Hepatocyte (in vitro differentiated cells): ENCODE measurements at regions not wholly inside any gene's neighbourhood (a gene's known extent, or its start where the extent isn't known, plus 50 kb on each side); places are given as distances from the start of the nearest gene placed in this dataset.

Experiments used
- DNase-seq: peaks from one replicate; pipeline ENCODE4 v3.0.0-alpha.2; 2016; ENCODE audit warnings: low spot score
- H2AFZ ChIP-seq: fragments of 200-600 bp; sonication (generic); 2 replicates; pipeline ENCODE4 v1.6.0; 2016; ENCODE audit warnings: antibody characterized with exemption, mild to moderate bottlenecking
- H3K27ac ChIP-seq: fragments of 200-600 bp; sonication (generic); 2 replicates; pipeline ENCODE4 v1.5.1; 2016; ENCODE audit warnings: mild to moderate bottlenecking
- H3K27me3 ChIP-seq: fragments of 200-600 bp; sonication (generic); 2 replicates; pipeline ENCODE4 v1.6.1; 2016
- H3K36me3 ChIP-seq: fragments of 200-600 bp; sonication (generic); replicated peaks from 2 replicates; pipeline ENCODE4 v1.5.1; 2016; ENCODE audit warnings: low read depth; ENCODE audit not compliant: insufficient read depth
- H3K4me1 ChIP-seq: fragments of 200-600 bp; sonication (generic); 2 replicates; pipeline ENCODE4 v1.5.1; 2016; ENCODE audit warnings: mild to moderate bottlenecking, moderate library complexity; ENCODE audit not compliant: insufficient read depth
- H3K4me2 ChIP-seq: fragments of 200-600 bp; sonication (generic); 2 replicates; pipeline ENCODE4 v1.6.0; 2016
- H3K4me3 ChIP-seq: fragments of 200-600 bp; sonication (generic); 2 replicates; pipeline ENCODE4 v1.5.1; 2016; ENCODE audit warnings: mild to moderate bottlenecking
- H3K79me2 ChIP-seq: fragments of 200-600 bp; sonication (generic); 2 replicates; pipeline ENCODE4 v1.6.0; 2017; ENCODE audit warnings: mild to moderate bottlenecking
- H3K9me2 ChIP-seq: fragments of 200-600 bp; sonication (generic); replicated peaks from 2 replicates; pipeline ENCODE4 v1.6.0; 2017; ENCODE audit warnings: mild to moderate bottlenecking; ENCODE audit not compliant: insufficient read depth
- H3K9me3 ChIP-seq: fragments of 200-600 bp; sonication (generic); 2 replicates; pipeline ENCODE4 v1.5.1; 2016; ENCODE audit warnings: low read depth, mild to moderate bottlenecking
- H4K20me1 ChIP-seq: fragments of 200-600 bp; sonication (generic); 2 replicates; pipeline ENCODE4 v1.6.0; 2016; ENCODE audit warnings: mild to moderate bottlenecking; ENCODE audit not compliant: insufficient read depth, poor library complexity, severe bottlenecking
- EZH2 ChIP-seq: fragments of 200-600 bp; sonication (generic); IDR thresholded peaks from 2 replicates; pipeline ENCODE4 v1.6.1; 2016; ENCODE audit warnings: antibody characterized with exemption, mild to moderate bottlenecking, borderline replicate concordance
- EZH2phosphoT487 ChIP-seq: fragments of 200-600 bp; sonication (generic); IDR thresholded peaks from one replicate; pipeline ENCODE4 v1.6.1; 2018; ENCODE audit warnings: antibody characterized with exemption, mild to moderate bottlenecking, low read depth, moderate library complexity; ENCODE audit not compliant: unreplicated experiment, severe bottlenecking
- WGBS: methylation state at CpG from one replicate; pipeline ENCODE4 v1.1.6; 2016; ENCODE audit warnings: low lambda C conversion rate; ENCODE audit errors: missing lambda C conversion rate; 5-methylcytosine and 5-hydroxymethylcytosine counted together
- TF ChIP-seq, protein P1 (sequence below): fragments of 200-600 bp; sonication (generic); IDR thresholded peaks from 2 replicates; pipeline ENCODE4 v1.5.1; 2016; ENCODE audit warnings: antibody characterized with exemption, mild to moderate bottlenecking; ENCODE audit not compliant: poor library complexity

DNA sequence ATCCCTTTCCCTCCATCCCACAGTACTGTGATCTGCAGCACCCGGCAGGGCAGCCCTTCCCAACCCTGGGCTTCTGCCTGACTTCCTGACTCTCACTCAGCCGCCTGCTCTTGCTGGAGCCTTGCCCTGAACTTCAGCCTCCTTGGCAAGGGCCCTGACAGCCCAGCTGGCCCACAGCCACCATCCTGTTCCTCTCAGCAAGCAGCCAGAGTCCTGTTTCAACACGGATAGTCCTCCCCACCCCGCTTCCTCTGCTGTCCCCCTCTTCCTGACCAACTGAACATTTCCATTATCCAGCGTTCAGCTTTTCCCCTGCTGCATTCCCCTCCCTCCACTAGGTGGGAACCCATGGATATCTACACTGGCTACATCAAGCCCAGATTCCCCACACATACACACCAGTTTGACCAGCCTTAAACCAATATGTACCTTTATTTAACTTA is 74.0 kb upstream of the MDM1 start:
- H4K20me1 ChIP-seq = no peaks in the 10 kb centered on the region
- H3K79me2 ChIP-seq = no peaks in the 10 kb centered on the region
- 35% methylated on average over 5 of the region's 5 CpGs for WGBS
- peaks cover 11% of the 10 kb centered on the region for H3K4me1 ChIP-seq
- no peaks in the 10 kb centered on the region for H3K27me3 ChIP-seq
- DNase-seq = peak; percentile 59
- H3K4me2 ChIP-seq = no peak overlapping the region
- no peaks in the 10 kb centered on the region for H3K9me2 ChIP-seq
- no peak overlapping the region for H3K4me3 ChIP-seq
- no peaks in the 10 kb centered on the region for H3K9me3 ChIP-seq
- H3K27ac ChIP-seq = no peak overlapping the region
- no peaks in the 10 kb centered on the region for H3K36me3 ChIP-seq
- no peak for TF ChIP-seq EZH2phosphoT487
- TF ChIP-seq, protein P1, sequence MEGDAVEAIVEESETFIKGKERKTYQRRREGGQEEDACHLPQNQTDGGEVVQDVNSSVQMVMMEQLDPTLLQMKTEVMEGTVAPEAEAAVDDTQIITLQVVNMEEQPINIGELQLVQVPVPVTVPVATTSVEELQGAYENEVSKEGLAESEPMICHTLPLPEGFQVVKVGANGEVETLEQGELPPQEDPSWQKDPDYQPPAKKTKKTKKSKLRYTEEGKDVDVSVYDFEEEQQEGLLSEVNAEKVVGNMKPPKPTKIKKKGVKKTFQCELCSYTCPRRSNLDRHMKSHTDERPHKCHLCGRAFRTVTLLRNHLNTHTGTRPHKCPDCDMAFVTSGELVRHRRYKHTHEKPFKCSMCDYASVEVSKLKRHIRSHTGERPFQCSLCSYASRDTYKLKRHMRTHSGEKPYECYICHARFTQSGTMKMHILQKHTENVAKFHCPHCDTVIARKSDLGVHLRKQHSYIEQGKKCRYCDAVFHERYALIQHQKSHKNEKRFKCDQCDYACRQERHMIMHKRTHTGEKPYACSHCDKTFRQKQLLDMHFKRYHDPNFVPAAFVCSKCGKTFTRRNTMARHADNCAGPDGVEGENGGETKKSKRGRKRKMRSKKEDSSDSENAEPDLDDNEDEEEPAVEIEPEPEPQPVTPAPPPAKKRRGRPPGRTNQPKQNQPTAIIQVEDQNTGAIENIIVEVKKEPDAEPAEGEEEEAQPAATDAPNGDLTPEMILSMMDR = peak; percentile 30
- no peak for TF ChIP-seq EZH2
- H2AFZ ChIP-seq = no peak overlapping the region

DNA sequence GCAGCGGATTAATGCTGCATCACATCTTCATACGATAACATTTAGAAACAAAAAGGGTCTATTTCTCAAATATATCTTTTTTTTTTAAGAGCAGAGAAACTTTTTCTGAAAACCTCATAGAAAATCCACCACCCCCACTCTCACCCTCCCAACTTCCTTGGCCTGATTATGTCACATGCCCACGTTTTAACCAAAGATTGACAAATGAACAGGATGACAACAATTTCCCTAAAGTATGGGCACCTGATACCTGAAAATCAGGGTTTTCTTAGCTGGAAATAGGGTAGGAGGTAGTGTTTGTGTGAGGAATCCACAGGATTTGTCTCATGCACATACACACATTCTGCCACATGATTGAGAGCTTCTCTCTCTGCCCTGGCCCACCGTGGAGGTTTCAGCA is 74.7 kb upstream of the MDM1 start:
- Histone ChIP-seq H3K4me3 (no peak overlapping the region), H3K9me3 (no peaks in the 10 kb centered on the region), H3K27ac (no peak overlapping the region), H3K27me3 (no peaks in the 10 kb centered on the region), H3K4me1 (peaks cover 11% of the 10 kb centered on the region), H3K79me2 (no peaks in the 10 kb centered on the region), H3K4me2 (no peak overlapping the region), H3K36me3 (no peaks in the 10 kb centered on the region), H4K20me1 (no peaks in the 10 kb centered on the region), H3K9me2 (no peaks in the 10 kb centered on the region), H2AFZ (no peak overlapping the region)
- DNase-seq = no peak
- no peak for TF ChIP-seq EZH2
- TF ChIP-seq, protein P1 = no peak
- TF ChIP-seq EZH2phosphoT487 = no peak
- WGBS = 82% methylated on average over 4 of the region's 4 CpGs

DNA sequence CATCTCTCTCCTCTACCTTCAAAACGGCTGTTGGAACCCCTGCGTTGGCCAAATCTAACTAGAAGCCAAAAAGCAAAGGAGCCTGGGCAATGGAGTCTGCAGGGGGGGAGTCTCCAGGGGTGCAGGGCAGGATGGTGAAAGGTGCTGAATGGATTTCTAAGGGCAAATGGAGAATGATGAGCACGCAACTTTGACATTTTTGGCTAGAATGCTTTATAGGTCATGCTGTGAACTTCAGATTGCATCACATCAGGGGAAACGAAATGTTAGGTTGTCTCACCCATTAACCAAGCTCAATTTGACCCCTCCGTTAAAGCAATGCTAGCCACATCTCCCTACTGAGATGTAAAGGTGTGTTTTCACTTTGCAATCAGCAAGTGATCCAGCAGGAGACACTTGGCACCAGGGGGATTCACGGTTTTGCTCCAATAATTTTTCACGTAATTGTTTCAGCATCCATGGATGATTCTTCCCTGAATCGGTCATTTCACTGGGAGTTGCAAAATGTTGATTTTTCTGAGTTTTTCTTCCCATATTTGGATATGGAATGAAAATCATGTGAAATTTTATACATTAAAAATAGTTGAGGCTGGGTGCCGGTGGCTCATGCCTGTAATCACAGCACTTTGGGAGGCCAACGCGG is 78.0 kb upstream of the MDM1 start:
- no peaks in the 10 kb centered on the region for H3K27me3 ChIP-seq
- H3K27ac ChIP-seq = no peak overlapping the region
- DNase-seq = no peak
- H3K4me1 ChIP-seq = peaks cover 11% of the 10 kb centered on the region
- no peak overlapping the region for H3K4me3 ChIP-seq
- H3K9me3 ChIP-seq = no peaks in the 10 kb centered on the region
- no peak for TF ChIP-seq EZH2
- TF ChIP-seq, protein P1 = no peak
- no peak for TF ChIP-seq EZH2phosphoT487
- no peaks in the 10 kb centered on the region for H3K9me2 ChIP-seq
- no peak overlapping the region for H2AFZ ChIP-seq
- WGBS = 85% methylated on average over 11 of the region's 11 CpGs
- no peaks in the 10 kb centered on the region for H4K20me1 ChIP-seq
- no peak overlapping the region for H3K4me2 ChIP-seq
- H3K79me2 ChIP-seq = no peaks in the 10 kb centered on the region
- H3K36me3 ChIP-seq = no peaks in the 10 kb centered on the region
